SK-N-MC (cell line): ENCODE measurements at regions not wholly inside any gene's neighbourhood (a gene's known extent, or its start where the extent isn't known, plus 50 kb on each side); places are given as distances from the start of the nearest gene placed in this dataset.

Experiments used
- EZH2 ChIP-seq: fragments of 200-600 bp; sonication (generic); IDR thresholded peaks from one replicate; pipeline ENCODE4 v1.6.1; 2017; ENCODE audit warnings: antibody characterized with exemption
- FOXP2 ChIP-seq: optimal IDR thresholded peaks from 2 replicates; pipeline ENCODE3; 2011; ENCODE audit warnings: mild to moderate bottlenecking, moderate library complexity; ENCODE audit not compliant: insufficient read depth; ENCODE audit errors: extremely low read length, control extremely low read depth
- POLR2AphosphoS5 ChIP-seq: IDR thresholded peaks from 2 replicates; pipeline ENCODE4 v1.6.1; 2012; ENCODE audit warnings: mild to moderate bottlenecking, low read depth, low read length, borderline replicate concordance

DNA sequence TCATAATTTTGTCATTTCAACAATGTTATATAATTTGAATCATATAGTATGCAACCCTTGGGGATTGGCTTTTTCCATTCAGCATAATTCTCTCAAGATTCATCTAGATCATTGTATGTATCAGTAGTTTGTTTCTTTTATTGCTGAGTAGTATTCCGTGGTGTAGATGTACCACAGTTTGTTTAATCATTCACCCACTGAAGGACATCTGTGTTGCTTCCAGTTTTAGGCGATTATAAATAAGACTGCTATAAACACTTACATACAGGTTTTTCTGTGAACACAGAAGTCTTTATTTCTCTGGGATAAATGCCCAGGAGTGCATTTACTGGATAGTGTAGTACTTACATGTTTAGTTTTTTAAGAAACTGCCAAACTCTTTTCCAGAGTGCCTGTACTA, 374.1 kb downstream of the DEPDC1B start:
- no peak for TF ChIP-seq POLR2AphosphoS5
- no peak for TF ChIP-seq EZH2
- no peak for TF ChIP-seq FOXP2
